SK-N-SH treated with all-trans-retinoic acid at 6 μM for 48 hours (cell line): ENCODE measurements at regions not wholly inside any gene's neighbourhood (a gene's known extent, or its start where the extent isn't known, plus 50 kb on each side); places are given as distances from the start of the nearest gene placed in this dataset.

ENCODE experiments used
- ATAC-seq: fragments of 200-7000 bp; cut with Tn5 transposase; 3 replicates; pipeline ENCODE4 v1.9.1; 2020; ENCODE audit warnings: mild to moderate bottlenecking, moderate library complexity
- ARNTL ChIP-seq: fragments of 450-650 bp; formaldehyde crosslinking; IDR thresholded peaks from 2 replicates; pipeline ENCODE4 v1.5.0; 2020; ENCODE audit warnings: low read depth, mild to moderate bottlenecking, moderate library complexity, borderline replicate concordance
- BACH2 ChIP-seq: fragments of 250-450 bp; sonication (Bioruptor Pico); IDR thresholded peaks from 2 replicates; pipeline ENCODE4 v1.9.0; 2021; ENCODE audit warnings: mild to moderate bottlenecking, borderline replicate concordance
- CSDC2 ChIP-seq: fragments of 250-450 bp; sonication (Bioruptor Pico); IDR thresholded peaks from 2 replicates; pipeline ENCODE4 v1.5.0; 2020; ENCODE audit warnings: mild to moderate bottlenecking, moderate library complexity
- ESRRG ChIP-seq: fragments of 250-450 bp; sonication (Bioruptor Pico); IDR thresholded peaks from 2 replicates; pipeline ENCODE4 v1.6.1; 2021; ENCODE audit warnings: mild to moderate bottlenecking
- GLIS3 ChIP-seq: fragments of 250-450 bp; sonication (Bioruptor Pico); IDR thresholded peaks from 2 replicates; pipeline ENCODE4 v1.5.0; 2020; ENCODE audit warnings: mild to moderate bottlenecking, moderate library complexity
- ISL1 ChIP-seq: fragments of 250-450 bp; sonication (Bioruptor Pico); IDR thresholded peaks from 2 replicates; pipeline ENCODE4 v2.1.2; 2022; ENCODE audit warnings: mild to moderate bottlenecking, moderate library complexity
- OSR1 ChIP-seq: fragments of 250-450 bp; sonication (Bioruptor Pico); IDR thresholded peaks from 2 replicates; pipeline ENCODE4 v1.8.0; 2022; ENCODE audit warnings: moderate library complexity, mild to moderate bottlenecking, inconsistent platforms
- PATZ1 ChIP-seq: fragments of 250-450 bp; sonication (Bioruptor Pico); IDR thresholded peaks from 2 replicates; pipeline ENCODE4 v1.8.0; 2020; ENCODE audit warnings: mild to moderate bottlenecking, moderate library complexity, borderline replicate concordance
- POU6F1 ChIP-seq: fragments of 250-450 bp; sonication (Bioruptor Pico); IDR thresholded peaks from 2 replicates; pipeline ENCODE4 v1.8.0; 2021; ENCODE audit warnings: low read depth, mild to moderate bottlenecking, moderate library complexity, borderline replicate concordance
- PPARA ChIP-seq: fragments of 250-450 bp; sonication (Bioruptor Pico); IDR thresholded peaks from 2 replicates; pipeline ENCODE4 v1.5.0; 2020; ENCODE audit warnings: mild to moderate bottlenecking, borderline replicate concordance
- RARB ChIP-seq: fragments of 250-450 bp; sonication (Bioruptor Pico); IDR thresholded peaks from 2 replicates; pipeline ENCODE4 v1.8.0; 2021; ENCODE audit warnings: mild to moderate bottlenecking, moderate library complexity
- SNAI2 ChIP-seq: fragments of 250-450 bp; sonication (Bioruptor Pico); IDR thresholded peaks from 2 replicates; pipeline ENCODE4 v1.5.0; 2020; ENCODE audit warnings: mild to moderate bottlenecking, moderate library complexity
- TOX ChIP-seq: fragments of 250-450 bp; sonication (Bioruptor Pico); IDR thresholded peaks from 2 replicates; pipeline ENCODE4 v1.8.0; 2021; ENCODE audit warnings: mild to moderate bottlenecking, moderate library complexity, borderline replicate concordance
- ZC3H10 ChIP-seq: fragments of 250-450 bp; sonication (Bioruptor Pico); IDR thresholded peaks from 2 replicates; pipeline ENCODE4 v1.5.1; 2021; ENCODE audit warnings: mild to moderate bottlenecking, moderate library complexity
- ZFP3 ChIP-seq: fragments of 250-450 bp; sonication (Bioruptor Pico); IDR thresholded peaks from 2 replicates; pipeline ENCODE4 v1.5.0; 2020; ENCODE audit warnings: mild to moderate bottlenecking, moderate library complexity
- ZFP30 ChIP-seq: fragments of 450-650 bp; formaldehyde crosslinking; IDR thresholded peaks from 2 replicates; pipeline ENCODE4 v1.5.0; 2022; ENCODE audit warnings: mild to moderate bottlenecking, moderate library complexity
- ZNF565 ChIP-seq: fragments of 450-650 bp; formaldehyde crosslinking; conservative IDR thresholded peaks from 2 replicates; pipeline ENCODE4 v1.5.0; 2020; ENCODE audit warnings: low read depth, mild to moderate bottlenecking, moderate library complexity
- ZNF70 ChIP-seq: fragments of 450-650 bp; formaldehyde crosslinking; IDR thresholded peaks from 2 replicates; pipeline ENCODE4 v1.5.0; 2020; ENCODE audit warnings: mild to moderate bottlenecking, moderate library complexity
- ZNF8 ChIP-seq: fragments of 450-650 bp; formaldehyde crosslinking; IDR thresholded peaks from 2 replicates; pipeline ENCODE4 v1.5.0; 2020; ENCODE audit warnings: mild to moderate bottlenecking, moderate library complexity
- TF ChIP-seq, protein P1 (sequence below): fragments of 250-450 bp; sonication (Bioruptor Pico); IDR thresholded peaks from 2 replicates; pipeline ENCODE4 v1.5.0; 2020; ENCODE audit warnings: mild to moderate bottlenecking, moderate library complexity
- TF ChIP-seq, protein P2 (sequence below): fragments of 250-450 bp; sonication (Bioruptor Pico); IDR thresholded peaks from 2 replicates; pipeline ENCODE4 v1.5.1; 2021; ENCODE audit warnings: mild to moderate bottlenecking, moderate library complexity
- TF ChIP-seq, protein P3 (sequence below): fragments of 250-450 bp; sonication (Bioruptor Pico); IDR thresholded peaks from 2 replicates; pipeline ENCODE4 v1.5.1; 2020; ENCODE audit warnings: low read depth, mild to moderate bottlenecking, moderate library complexity

- TF ChIP-seq OSR1 (no peak), ZC3H10 (CRISPR knock-in tag) (no peak), GLIS3 (no peak), TOX (CRISPR knock-in tag) (no peak), ZNF8 (CRISPR knock-in tag) (no peak), RARB (CRISPR knock-in tag) (no peak), ZNF70 (CRISPR knock-in tag) (no peak), ARNTL (CRISPR knock-in tag) (no peak), PATZ1 (no peak), SNAI2 (CRISPR knock-in tag) (no peak), ZNF565 (CRISPR knock-in tag) (no peak), ZFP30 (CRISPR knock-in tag) (no peak), POU6F1 (no peak), PPARA (CRISPR knock-in tag) (no peak), ESRRG (no peak), ISL1 (CRISPR knock-in tag) (no peak), ZFP3 (CRISPR knock-in tag) (no peak)
- TF ChIP-seq, protein P1, sequence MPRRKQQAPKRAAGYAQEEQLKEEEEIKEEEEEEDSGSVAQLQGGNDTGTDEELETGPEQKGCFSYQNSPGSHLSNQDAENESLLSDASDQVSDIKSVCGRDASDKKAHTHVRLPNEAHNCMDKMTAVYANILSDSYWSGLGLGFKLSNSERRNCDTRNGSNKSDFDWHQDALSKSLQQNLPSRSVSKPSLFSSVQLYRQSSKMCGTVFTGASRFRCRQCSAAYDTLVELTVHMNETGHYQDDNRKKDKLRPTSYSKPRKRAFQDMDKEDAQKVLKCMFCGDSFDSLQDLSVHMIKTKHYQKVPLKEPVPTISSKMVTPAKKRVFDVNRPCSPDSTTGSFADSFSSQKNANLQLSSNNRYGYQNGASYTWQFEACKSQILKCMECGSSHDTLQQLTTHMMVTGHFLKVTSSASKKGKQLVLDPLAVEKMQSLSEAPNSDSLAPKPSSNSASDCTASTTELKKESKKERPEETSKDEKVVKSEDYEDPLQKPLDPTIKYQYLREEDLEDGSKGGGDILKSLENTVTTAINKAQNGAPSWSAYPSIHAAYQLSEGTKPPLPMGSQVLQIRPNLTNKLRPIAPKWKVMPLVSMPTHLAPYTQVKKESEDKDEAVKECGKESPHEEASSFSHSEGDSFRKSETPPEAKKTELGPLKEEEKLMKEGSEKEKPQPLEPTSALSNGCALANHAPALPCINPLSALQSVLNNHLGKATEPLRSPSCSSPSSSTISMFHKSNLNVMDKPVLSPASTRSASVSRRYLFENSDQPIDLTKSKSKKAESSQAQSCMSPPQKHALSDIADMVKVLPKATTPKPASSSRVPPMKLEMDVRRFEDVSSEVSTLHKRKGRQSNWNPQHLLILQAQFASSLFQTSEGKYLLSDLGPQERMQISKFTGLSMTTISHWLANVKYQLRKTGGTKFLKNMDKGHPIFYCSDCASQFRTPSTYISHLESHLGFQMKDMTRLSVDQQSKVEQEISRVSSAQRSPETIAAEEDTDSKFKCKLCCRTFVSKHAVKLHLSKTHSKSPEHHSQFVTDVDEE (CRISPR knock-in tag) = no peak
- TF ChIP-seq, protein P2, sequence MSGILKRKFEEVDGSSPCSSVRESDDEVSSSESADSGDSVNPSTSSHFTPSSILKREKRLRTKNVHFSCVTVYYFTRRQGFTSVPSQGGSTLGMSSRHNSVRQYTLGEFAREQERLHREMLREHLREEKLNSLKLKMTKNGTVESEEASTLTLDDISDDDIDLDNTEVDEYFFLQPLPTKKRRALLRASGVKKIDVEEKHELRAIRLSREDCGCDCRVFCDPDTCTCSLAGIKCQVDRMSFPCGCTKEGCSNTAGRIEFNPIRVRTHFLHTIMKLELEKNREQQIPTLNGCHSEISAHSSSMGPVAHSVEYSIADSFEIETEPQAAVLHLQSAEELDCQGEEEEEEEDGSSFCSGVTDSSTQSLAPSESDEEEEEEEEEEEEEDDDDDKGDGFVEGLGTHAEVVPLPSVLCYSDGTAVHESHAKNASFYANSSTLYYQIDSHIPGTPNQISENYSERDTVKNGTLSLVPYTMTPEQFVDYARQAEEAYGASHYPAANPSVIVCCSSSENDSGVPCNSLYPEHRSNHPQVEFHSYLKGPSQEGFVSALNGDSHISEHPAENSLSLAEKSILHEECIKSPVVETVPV (CRISPR knock-in tag) = no peak
- TF ChIP-seq, protein P3, sequence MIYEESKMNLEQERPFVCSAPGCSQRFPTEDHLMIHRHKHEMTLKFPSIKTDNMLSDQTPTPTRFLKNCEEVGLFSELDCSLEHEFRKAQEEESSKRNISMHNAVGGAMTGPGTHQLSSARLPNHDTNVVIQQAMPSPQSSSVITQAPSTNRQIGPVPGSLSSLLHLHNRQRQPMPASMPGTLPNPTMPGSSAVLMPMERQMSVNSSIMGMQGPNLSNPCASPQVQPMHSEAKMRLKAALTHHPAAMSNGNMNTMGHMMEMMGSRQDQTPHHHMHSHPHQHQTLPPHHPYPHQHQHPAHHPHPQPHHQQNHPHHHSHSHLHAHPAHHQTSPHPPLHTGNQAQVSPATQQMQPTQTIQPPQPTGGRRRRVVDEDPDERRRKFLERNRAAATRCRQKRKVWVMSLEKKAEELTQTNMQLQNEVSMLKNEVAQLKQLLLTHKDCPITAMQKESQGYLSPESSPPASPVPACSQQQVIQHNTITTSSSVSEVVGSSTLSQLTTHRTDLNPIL (CRISPR knock-in tag) = no peak
- TF ChIP-seq, all 23 proteins: peak for 0
- ATAC-seq = peak; percentile 87
Observed at GRCh38 chr5:162209005-162209605, 141.5 kb downstream of the GABRG2 start.

GRCh38 chr5:162214551-162214950 lies 147.0 kb downstream of the GABRG2 start:
- no peak for TF ChIP-seq ZC3H10 (CRISPR knock-in tag)
- TF ChIP-seq ZNF8 (CRISPR knock-in tag) = no peak
- no peak for TF ChIP-seq POU6F1
- TF ChIP-seq ZNF565 (CRISPR knock-in tag) = no peak
- no peak for TF ChIP-seq BACH2 (CRISPR knock-in tag)
- TF ChIP-seq CSDC2 (CRISPR knock-in tag) = no peak
- TF ChIP-seq, protein P2 (CRISPR knock-in tag) = no peak
- TF ChIP-seq PATZ1 = no peak
- no peak for TF ChIP-seq ZFP3 (CRISPR knock-in tag)
- TF ChIP-seq GLIS3 = no peak
- ATAC-seq = no peak
